ENCODE measurements at regions not wholly inside any gene's neighbourhood (a gene's known extent, or its start where the extent isn't known, plus 50 kb on each side); places are given as distances from the start of the nearest gene placed in this dataset.

DNA sequence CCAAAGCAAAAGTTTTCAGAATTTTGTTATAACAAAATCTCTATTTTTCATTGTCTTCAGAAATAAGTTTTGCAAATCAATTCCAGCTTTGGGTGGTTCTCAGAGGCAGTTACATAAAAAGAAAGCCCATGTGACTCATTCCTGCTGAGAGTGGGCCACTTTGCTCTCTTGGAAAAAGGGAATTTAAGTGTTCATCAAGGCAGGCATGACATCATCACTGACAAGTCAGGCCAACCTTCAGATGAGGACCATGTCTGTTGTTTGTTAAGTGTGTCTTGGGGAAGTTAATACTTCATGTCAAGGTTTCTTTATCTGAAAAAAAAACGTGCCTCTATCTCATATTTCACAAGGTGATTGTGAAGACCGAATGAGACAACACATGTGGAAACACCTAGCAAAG, 519.8 kb upstream of the TMPO start:
- no peaks in the 10 kb centered on the region for H3K36me3 Mint-ChIP-seq (ENCODE audit: insufficient read depth)
- DNase-seq (ENCODE audit: low spot score, unreplicated experiment) = no peak
- TF ChIP-seq, protein P1, sequence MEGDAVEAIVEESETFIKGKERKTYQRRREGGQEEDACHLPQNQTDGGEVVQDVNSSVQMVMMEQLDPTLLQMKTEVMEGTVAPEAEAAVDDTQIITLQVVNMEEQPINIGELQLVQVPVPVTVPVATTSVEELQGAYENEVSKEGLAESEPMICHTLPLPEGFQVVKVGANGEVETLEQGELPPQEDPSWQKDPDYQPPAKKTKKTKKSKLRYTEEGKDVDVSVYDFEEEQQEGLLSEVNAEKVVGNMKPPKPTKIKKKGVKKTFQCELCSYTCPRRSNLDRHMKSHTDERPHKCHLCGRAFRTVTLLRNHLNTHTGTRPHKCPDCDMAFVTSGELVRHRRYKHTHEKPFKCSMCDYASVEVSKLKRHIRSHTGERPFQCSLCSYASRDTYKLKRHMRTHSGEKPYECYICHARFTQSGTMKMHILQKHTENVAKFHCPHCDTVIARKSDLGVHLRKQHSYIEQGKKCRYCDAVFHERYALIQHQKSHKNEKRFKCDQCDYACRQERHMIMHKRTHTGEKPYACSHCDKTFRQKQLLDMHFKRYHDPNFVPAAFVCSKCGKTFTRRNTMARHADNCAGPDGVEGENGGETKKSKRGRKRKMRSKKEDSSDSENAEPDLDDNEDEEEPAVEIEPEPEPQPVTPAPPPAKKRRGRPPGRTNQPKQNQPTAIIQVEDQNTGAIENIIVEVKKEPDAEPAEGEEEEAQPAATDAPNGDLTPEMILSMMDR (IDR thresholded peaks at IDR 0.05; ENCODE audit: unreplicated experiment) = no peak

DNA sequence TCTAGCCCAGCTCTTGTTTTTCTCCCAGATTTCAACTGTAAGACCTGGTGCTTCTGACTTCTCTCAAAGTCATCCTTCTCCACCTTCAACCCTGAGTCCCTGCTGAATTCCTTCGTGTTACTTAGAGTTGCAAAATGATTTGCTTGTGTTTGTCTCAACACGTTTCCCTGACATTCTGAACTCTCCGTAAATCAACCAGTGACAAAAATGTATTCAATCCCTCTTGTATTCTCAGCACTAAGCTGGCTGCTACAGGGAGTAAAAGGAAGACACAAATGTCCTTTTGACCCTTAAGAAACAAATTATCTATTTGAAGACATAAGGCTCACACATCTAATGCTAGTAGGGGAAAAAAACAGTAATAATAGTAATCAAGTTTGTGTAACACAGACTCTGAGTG, 514.0 kb upstream of the TMPO start:
- H3K4me1 Mint-ChIP-seq (ENCODE audit: low read depth) = no peaks in the 10 kb centered on the region
- no peak for DNase-seq (ENCODE audit: low spot score, unreplicated experiment)
- H3K4me3 Mint-ChIP-seq (ENCODE audit: low read depth) = no peak overlapping the region
- no peaks in the 10 kb centered on the region for H3K36me3 Mint-ChIP-seq (ENCODE audit: insufficient read depth)
- peaks cover 11% of the 10 kb centered on the region for H3K27me3 Mint-ChIP-seq
- H3K27ac Mint-ChIP-seq = no peak overlapping the region
- H3K9me3 Mint-ChIP-seq (ENCODE audit: low read depth) = no peaks in the 10 kb centered on the region
- TF ChIP-seq, protein P1 (IDR thresholded peaks at IDR 0.05; ENCODE audit: unreplicated experiment) = no peak

More for the DNA sequence above, 519.8 kb upstream of the TMPO start:
- no peak overlapping the region for H3K27ac Mint-ChIP-seq
- no peak overlapping the region for H3K4me3 Mint-ChIP-seq (ENCODE audit: low read depth)
- no peaks in the 10 kb centered on the region for H3K4me1 Mint-ChIP-seq (ENCODE audit: low read depth)
- H3K27me3 Mint-ChIP-seq = no peaks in the 10 kb centered on the region
- H3K9me3 Mint-ChIP-seq (ENCODE audit: low read depth) = peaks cover 4% of the 10 kb centered on the region

DNA sequence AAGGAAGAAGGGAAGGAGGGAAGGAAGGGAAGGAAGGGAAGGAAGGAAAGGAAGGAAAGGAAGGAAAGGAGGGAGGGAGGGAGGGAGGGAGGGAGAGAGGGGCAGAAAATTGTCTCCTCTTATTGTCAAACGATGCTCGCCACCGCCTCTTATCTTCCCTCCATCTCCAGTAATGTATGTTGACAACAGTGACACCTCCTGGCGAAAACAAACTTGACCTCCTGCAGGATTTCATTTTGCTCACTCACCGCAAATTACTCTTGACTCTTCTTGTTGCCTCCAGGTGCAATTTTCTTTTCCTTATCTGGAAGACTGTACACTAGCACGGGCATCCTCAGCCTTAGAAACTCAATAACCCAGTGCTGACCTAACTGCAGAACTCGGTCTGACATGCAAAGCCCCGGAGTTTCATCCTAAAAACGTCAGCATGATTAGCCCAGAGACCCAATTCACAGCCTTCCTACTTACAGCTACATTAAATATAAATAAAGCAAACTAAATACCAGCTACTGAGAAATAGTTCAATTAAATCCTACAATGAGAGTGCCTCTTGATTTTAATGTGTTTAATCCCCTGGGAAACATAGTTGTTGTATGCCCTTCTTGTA, 512.4 kb upstream of the TMPO start:
- no peak for DNase-seq (ENCODE audit: low spot score, unreplicated experiment)
- H3K36me3 Mint-ChIP-seq (ENCODE audit: insufficient read depth) = no peaks in the 10 kb centered on the region
- H3K27ac Mint-ChIP-seq = no peak overlapping the region

DNA sequence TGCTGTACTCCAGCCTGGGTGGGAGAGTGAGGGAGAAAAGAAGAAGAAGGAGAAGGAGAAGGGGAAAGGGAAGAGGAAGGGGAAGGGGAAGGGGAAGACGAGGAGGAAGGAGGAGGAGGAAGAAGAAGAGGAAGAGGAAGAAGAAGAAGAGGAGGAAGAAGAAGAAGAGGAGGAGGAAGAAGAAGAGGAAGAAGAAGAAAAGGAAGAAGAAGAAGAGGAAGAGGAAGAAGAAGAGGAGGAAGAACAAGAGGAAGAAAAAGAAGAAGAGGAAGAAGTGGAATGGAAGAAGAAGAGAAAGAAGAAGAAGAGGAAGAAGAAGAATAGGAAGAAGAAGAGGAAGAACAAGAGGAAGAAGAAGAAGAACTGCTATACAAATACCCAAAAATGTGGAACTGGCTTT, 507.4 kb upstream of the TMPO start:
- H3K9me3 Mint-ChIP-seq (ENCODE audit: low read depth) = peaks cover 3% of the 10 kb centered on the region
- no peak overlapping the region for H3K27ac Mint-ChIP-seq
- H3K4me1 Mint-ChIP-seq (ENCODE audit: low read depth) = no peaks in the 10 kb centered on the region
- DNase-seq (ENCODE audit: low spot score, unreplicated experiment) = no peak
- no peaks in the 10 kb centered on the region for H3K36me3 Mint-ChIP-seq (ENCODE audit: insufficient read depth)
- H3K4me3 Mint-ChIP-seq (ENCODE audit: low read depth) = no peak overlapping the region
- TF ChIP-seq, protein P1 (IDR thresholded peaks at IDR 0.05; ENCODE audit: unreplicated experiment) = no peak
- H3K27me3 Mint-ChIP-seq = peaks cover 2% of the 10 kb centered on the region

More for the DNA sequence above, 512.4 kb upstream of the TMPO start:
- Mint-ChIP-seq H3K4me3 (ENCODE audit: low read depth) (no peak overlapping the region), H3K4me1 (ENCODE audit: low read depth) (no peaks in the 10 kb centered on the region), H3K27me3 (peaks cover 11% of the 10 kb centered on the region), H3K9me3 (ENCODE audit: low read depth) (no peaks in the 10 kb centered on the region)
- TF ChIP-seq, protein P1 (IDR thresholded peaks at IDR 0.05; ENCODE audit: unreplicated experiment) = peak; percentile 58

DNA sequence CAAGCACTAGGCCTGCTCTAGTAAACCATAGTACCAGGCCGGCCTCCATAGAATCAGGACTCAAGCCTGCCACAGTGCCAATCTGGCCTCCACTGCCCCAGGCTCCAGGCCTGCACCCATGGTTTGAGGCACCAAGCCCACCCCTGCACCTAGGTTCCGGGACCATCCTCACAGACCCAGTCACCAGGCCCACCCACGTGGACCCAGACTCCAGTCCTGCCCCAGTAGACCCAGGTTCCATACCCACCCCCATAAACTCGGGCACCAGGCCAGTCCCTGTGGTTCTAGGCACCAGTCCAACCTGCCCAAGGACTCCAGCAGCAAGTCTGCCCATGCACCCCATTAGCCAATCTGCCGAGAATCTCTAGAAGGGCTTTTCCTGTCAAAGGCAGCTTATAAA, 501.8 kb upstream of the TMPO start:
- no peak for DNase-seq (ENCODE audit: low spot score, unreplicated experiment)
- Mint-ChIP-seq H3K27ac (no peak overlapping the region), H3K4me3 (ENCODE audit: low read depth) (no peak overlapping the region), H3K9me3 (ENCODE audit: low read depth) (peaks cover 3% of the 10 kb centered on the region), H3K27me3 (no peaks in the 10 kb centered on the region), H3K4me1 (ENCODE audit: low read depth) (no peaks in the 10 kb centered on the region), H3K36me3 (ENCODE audit: insufficient read depth) (no peaks in the 10 kb centered on the region)
- TF ChIP-seq, protein P1 (IDR thresholded peaks at IDR 0.05; ENCODE audit: unreplicated experiment) = no peak

Measured in progenitor cell of endocrine pancreas (in vitro differentiated cells).